NCI-H2029 (cell line): ENCODE measurements at regions not wholly inside any gene's neighbourhood (a gene's known extent, or its start where the extent isn't known, plus 50 kb on each side); places are given as distances from the start of the nearest gene placed in this dataset.
A peak's percentile ranks its signal among the peaks of the same experiment; 100 is the strongest.

Experiments used
- DNase-seq: peaks from one replicate; lab custom pipeline; 2025; lab: John Stamatoyannopoulos, UW

- DNase-seq, result no peak
Measured at GRCh38 chr5:159758189-159758588, 158.1 kb upstream of the ADRA1B start.

DNA sequence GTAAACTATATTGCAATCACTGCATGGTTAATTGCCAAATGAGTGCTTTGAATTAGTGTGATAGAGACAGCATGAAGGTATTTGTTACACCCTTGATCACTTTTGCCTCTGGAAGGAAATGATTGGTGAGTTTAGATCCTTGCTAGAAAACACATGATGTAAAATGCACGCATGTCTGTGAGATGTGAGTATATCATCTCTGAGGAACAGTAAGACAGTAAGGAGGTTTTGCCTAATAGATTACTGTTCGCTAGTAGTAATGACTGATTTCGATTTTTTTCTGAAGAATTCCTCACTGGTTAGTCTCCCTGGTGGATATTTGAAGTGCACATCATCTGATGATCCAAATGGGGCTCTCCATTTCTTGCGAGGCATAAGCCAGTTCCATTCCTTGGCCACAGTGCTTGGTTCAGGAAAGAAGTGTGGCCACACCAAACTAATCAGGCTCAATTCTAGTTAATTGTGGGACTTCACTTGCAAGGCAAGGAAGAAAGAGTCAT lies 156.4 kb upstream of the ADRA1B start:
- DNase-seq, result no peak

GRCh38 chr5:159762921-159763320 lies 153.4 kb upstream of the ADRA1B start:
- DNase-seq, result no peak

DNA sequence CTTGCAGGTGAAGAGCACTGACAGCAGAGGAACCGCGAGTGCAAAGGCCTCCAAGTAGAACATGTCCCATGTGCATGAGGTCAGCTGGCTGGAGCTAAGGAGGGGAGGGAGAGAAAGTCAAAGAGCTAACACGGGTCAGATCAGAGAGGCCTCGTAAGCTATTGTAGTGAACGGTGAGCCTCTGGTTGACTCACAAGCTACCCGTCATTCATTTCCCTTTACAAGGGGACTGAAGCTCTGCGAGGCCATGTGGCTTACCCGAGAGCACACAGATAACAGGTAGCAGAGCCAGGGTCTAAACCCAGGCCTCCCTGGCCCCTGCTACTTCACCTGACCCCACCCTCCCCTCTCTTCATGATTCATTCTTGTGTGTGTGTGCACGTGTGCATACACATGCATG lies 152.7 kb upstream of the ADRA1B start:
- no peak for DNase-seq

GRCh38 chr5:159764283-159765134 lies 151.8 kb upstream of the ADRA1B start:
- no peak for DNase-seq

GRCh38 chr5:159765135-159765433 lies 151.2 kb upstream of the ADRA1B start:
- DNase-seq, result no peak

GRCh38 chr5:159765760-159766517 lies 150.3 kb upstream of the ADRA1B start:
- DNase-seq, result no peak

DNA sequence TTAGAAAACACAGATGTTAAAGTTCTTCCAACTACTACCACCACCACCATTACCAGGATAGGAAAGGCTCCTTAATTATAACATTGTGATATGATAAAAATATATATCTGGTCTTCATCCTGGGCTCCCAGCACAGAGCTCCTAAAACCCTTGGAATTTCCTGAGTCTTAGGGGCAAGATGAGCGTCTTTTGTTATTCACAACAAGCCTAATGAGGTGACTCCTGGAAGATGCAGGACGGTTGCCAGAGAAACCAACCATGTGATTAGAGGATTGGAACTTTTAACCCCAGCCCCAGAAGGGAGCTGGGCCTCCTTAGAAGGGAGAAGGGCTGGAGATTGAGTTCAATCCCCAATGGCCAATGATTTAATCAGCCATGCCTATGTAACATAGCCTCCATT lies 148.0 kb upstream of the ADRA1B start:
- no peak for DNase-seq

DNA sequence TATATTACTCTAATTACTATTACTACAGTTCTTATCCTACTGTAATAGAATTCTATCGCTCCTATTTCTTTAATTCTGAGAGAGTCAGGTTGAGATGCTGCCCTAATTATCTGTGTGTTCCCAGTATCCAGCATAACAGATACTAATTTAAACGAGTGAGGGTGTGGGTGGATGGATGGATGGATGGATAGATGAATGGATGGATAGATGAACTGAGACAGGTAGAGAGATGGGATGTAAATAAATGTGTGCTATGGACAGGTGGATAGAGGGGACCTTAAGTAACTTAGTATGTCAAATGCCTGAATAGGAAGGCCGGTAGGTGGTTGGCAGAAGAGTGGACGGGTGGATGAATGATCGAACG lies 143.6 kb upstream of the ADRA1B start:
- DNase-seq, result no peak

- peak; percentile 40 for DNase-seq
Measured at GRCh38 chr5:159773062-159773924, 143.0 kb upstream of the ADRA1B start.

GRCh38 chr5:159774476-159775031 lies 141.7 kb upstream of the ADRA1B start:
- DNase-seq, result peak; percentile 0

DNA sequence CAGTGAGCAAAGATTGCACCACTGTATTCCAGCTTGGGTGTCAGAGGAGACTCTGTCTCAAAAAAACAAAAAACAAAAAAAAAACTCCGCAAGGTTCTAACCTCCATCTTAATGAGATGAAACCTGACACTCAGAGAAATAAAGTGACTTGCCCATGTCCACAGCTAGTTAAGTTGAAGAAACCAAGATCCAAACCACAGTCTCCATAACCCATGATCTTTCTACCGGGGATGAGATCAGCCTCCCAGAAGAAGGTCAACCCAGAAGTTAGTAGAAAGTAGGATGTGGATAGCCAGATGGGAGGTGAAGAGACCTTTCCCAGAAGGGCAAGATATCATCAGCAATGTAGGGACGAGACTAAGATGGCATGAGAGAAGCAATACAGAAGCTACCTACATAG lies 140.4 kb upstream of the ADRA1B start:
- DNase-seq, result no peak

- DNase-seq, result peak; percentile 13
Measured at GRCh38 chr5:159777049-159777660, 139.1 kb upstream of the ADRA1B start.

- no peak for DNase-seq
Measured at GRCh38 chr5:159779481-159779880, 136.8 kb upstream of the ADRA1B start.

DNA sequence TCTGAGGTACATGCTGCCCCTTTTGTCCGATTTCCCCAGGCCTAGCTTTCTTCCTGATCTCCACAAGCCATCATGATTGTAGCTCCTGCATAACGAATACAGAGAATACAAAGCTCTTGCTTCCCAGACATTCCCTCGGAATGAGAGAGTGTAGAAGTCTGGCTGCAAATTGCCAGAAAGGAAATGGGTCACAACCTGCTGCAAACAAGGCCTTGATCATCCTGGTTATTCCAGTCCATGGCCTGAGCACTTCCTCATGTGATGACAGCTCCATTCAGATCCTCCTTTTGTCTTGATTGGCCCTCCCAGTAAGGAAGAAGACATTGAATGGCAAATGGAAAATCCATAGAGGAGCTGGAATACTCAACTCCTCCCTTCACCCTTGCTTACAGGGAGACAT lies 136.0 kb upstream of the ADRA1B start:
- DNase-seq, result no peak

- no peak for DNase-seq
Measured at GRCh38 chr5:159781626-159782157, 134.6 kb upstream of the ADRA1B start.

DNA sequence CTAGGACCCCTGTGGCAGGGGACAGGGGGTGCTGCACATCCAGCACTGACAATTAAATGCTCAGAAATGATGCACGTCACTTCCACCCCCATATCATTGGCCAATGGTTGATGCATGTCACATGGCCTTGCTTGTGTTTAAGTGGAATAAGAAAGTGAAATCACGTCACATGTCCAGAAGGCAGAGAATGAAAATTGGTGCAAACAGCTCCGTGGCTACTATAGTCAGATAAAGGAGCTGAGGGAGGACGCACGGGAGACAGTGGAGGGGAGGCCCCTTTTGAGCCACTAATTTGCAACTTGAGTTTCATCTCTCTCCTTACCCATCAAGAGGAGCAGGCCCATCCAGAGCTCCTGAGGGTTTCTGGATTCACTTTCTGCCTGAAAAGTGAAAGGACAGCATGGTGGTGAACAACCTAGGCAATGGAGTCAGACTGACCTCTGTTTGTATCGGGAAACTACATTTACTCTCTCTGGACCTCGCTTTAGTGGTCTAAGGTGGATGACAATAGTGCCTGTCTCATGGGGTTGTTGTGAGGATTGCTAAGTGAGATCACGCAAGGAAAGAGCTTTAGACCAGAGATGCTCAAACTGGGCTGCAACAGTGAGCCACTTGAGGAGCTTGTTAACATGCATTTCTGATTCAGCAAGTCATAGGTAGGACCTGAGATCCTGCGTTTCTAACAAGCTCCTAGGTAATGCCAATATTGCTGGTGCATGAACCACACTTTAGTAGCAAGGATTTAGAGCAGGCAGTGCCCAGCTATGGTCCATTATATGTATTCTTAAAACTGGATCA lies 133.9 kb upstream of the ADRA1B start:
- DNase-seq, result no peak

GRCh38 chr5:159782995-159783300 lies 133.3 kb upstream of the ADRA1B start:
- DNase-seq, result no peak

GRCh38 chr5:159783726-159784247 lies 132.5 kb upstream of the ADRA1B start:
- no peak for DNase-seq

DNA sequence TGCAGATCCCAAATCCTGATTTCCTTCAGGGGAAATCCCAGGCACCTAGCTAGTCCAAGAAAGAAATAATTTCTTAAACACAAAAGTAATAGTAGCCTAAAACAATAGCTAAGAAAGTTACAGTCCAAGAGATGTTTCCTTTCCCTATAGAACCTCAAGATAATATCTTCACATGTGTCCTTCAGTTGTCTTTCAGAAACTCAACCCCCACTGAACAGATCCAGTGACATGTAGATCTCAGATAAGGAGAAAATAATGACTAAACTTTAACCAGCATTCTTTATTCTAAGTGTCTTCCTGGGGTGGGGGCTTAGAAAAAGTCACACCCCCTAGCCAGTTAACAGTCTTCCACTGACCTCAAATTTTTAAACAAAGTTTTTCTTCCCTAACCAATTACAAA lies 131.3 kb upstream of the ADRA1B start:
- DNase-seq, result no peak

DNA sequence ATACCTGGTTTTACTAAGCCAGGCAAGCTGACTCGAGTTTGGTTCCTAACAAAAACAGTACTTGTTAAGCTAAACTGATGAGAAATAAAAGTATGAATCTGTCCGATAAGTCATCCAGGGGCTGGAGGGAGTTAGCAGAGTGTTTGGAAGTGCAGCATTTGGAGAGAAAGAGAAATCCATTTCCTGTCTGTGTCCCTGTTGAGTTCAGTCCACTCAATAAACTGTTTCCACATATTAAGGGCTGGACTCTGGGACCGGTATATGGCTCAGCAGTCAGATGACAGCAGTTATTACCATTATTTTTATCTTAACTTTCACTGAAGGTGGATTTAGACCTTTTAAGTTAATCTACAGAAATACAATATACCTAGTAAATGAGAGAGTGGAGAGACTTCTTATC lies 130.6 kb upstream of the ADRA1B start:
- DNase-seq, result no peak
